ENCODE measurements at regions not wholly inside any gene's neighbourhood (a gene's known extent, or its start where the extent isn't known, plus 50 kb on each side); places are given as distances from the start of the nearest gene placed in this dataset.

GRCh38 chr18:2451556-2451955, 119.7 kb downstream of the METTL4 start:
- no peak for DNase-seq (ENCODE audit: low read depth)

GRCh38 chr18:2459886-2460285, 111.4 kb downstream of the METTL4 start:
- DNase-seq (ENCODE audit: low read depth) = no peak

- no peak for DNase-seq (ENCODE audit: low read depth)
Observed at GRCh38 chr18:2466978-2467377, 104.3 kb downstream of the METTL4 start.

- DNase-seq (ENCODE audit: low read depth) = peak; percentile 17
Observed at GRCh38 chr18:2468051-2468450, 103.3 kb downstream of the METTL4 start.

GRCh38 chr18:2471523-2471922, 99.8 kb downstream of the METTL4 start:
- DNase-seq (ENCODE audit: low read depth) = no peak

- no peak for DNase-seq (ENCODE audit: low read depth)
Observed at GRCh38 chr18:2478662-2479061, 92.6 kb downstream of the METTL4 start.

GRCh38 chr18:2480536-2480935, 90.8 kb downstream of the METTL4 start:
- no peak for DNase-seq (ENCODE audit: low read depth)

- peak; percentile 30 for DNase-seq (ENCODE audit: low read depth)
Observed at GRCh38 chr18:2482706-2483475, 88.4 kb downstream of the METTL4 start.

- DNase-seq (ENCODE audit: low read depth) = peak; percentile 3
Observed at GRCh38 chr18:2485983-2486382, 85.3 kb downstream of the METTL4 start.

GRCh38 chr18:2486426-2486825, 84.9 kb downstream of the METTL4 start:
- DNase-seq (ENCODE audit: low read depth) = peak; percentile 13
